DMS79 treated with DMSO at 0.1 percent for 48 hours (cell line): ENCODE measurements at regions not wholly inside any gene's neighbourhood (a gene's known extent, or its start where the extent isn't known, plus 50 kb on each side); places are given as distances from the start of the nearest gene placed in this dataset.
"Not testable (repeated sequence)": the region's sequence is repeated elsewhere in the genome, so short reads cannot be mapped to it uniquely, and the experiment has no call there.

Source experiments
- DNase-seq: peaks from one replicate; lab custom pipeline; 2025; lab: John Stamatoyannopoulos, UW

DNA sequence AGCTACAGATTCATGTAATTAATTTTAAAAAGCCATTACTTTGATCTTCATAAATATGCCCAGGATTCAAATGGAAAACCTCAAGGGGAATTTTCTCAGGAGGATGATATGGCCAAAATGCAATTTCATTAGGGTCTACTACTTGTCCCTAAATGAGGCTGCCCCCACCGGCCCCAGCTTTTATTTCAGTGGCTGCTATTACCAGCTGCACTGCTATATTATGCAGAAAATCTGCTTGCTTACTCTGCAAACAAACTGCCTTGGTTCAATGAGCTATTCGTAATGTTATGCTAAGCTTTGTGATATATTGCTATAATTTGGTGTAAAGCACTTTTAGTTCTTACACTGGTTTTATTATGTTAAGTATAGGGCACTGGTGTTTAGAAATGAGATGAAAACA lies 137.3 kb upstream of the TMTC4 start:
- DNase-seq = no peak

DNA sequence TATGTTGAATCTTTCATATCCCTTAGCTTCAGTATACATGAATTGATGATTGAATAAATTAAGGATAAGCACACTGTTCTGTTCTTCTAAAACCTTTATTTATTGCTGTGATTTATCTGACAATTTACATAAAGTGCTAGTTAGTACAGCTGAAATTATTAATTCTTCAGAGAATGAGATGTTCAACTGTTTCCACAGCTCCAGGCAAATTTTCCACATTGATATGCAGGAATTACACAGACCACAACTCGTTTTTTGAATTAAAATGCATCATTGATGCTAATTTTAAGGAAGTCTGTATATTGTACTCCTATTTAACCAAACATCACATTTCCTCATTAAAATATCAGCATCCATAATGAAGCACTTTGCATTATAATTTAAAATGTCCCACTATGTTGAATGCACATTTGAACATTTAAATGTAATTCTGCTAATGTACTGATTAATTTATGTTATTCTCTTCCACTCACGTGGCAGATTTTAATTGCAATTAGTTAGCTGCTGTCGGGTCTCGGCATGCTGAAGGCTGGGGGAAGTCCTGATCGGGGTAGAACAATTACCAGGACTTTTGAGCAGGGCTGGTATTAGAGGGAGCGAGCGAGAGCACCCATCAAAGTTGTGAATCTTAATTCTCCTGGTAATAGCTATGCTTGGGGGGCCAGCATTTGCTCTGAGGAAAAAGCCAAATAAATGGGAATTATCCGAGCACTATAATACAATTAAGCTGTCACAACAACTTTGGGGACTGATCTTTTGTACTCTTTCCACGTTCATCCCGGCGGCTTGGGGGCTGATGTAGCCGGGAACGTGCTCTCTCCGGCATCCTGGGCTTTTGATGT lies 136.7 kb upstream of the TMTC4 start:
- no peak for DNase-seq

DNA sequence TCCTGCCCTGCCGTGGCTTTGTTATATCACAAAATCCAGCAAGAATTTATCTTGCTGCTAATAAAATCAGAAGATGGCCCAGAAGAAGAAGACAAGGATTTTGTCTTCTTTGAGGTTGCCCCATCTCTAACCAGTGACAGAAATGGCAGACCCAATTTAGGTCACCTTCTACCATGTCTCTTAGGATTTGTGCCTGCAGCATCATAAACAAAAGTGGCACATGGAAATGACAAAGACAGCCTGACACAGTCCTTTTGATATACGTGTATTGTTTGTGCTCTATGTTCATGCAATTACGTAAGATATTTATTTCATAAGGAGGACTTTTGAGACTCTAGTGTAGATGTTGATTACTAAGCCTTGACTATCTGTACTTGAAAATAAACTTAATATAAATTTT lies 135.9 kb upstream of the TMTC4 start:
- no peak for DNase-seq

DNA sequence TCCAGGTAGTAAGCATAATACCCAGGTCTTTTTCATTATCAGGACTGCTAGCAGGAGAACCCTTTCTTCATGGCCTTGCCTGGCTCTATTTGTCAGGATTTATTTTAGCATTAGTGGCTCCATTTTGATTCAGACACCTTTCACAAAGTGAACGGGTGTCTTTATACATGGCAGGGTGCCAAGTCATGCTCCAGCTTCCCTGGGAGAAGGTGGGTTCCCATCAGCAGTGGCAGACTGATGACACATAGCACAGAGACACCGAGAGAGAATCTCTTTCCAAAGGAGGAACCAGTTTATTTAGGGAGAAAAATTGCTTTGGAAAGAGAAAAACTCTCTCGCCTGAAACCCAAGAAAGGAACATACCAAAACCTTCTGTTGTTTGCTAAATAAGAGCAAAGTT lies 135.3 kb upstream of the TMTC4 start:
- no peak for DNase-seq

DNA sequence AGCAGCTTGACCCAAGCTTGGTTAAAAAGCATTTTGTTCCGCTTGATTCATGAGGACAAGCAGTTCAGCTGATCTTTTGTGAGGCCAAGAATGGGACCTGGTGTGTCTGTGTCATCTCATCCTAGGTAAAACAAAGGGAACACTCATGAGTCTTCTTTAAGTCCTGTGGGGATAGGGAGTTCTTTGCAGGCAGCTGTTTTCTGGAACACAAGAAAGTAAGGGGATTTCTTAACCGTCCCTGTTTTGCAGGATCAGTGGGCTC lies 134.5 kb upstream of the TMTC4 start:
- DNase-seq = no peak

DNA sequence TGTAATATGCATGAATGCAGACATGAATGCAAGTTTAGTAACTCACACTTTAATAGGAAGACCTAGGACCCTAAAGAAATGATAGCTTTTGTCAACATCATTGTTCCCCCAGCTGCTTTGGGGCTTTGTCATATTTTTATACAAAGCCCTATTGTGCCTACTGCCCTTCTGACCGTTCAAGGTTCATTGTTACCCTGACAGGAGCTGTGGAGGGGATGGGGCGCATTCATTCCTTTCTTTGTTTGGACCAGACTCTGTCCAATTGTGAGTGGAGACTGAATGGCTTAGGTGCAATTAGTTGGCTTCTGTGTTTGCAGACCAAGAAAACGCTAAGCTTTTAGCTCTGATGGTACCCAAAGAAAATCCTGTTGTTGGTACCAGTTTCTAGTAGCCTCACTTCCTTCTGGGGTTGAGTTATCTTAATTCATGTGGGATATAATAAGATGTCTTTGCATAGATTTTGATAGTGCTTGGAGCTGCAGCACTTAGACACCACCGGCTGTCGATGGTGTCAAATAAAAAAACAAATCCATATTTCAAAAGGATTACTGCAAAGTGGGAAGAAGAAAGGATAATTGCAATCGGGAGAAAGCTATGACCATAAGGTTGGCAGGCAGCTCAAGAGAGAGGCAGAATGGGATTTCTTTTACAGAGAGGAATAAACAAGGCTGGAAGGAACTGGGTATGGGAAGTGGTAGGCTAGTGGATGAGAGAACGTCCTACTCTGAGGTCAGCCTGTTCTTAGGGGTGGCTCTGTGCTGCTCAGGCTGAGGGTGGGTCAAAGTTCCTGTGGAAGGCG lies 133.9 kb upstream of the TMTC4 start:
- DNase-seq = no peak

DNA sequence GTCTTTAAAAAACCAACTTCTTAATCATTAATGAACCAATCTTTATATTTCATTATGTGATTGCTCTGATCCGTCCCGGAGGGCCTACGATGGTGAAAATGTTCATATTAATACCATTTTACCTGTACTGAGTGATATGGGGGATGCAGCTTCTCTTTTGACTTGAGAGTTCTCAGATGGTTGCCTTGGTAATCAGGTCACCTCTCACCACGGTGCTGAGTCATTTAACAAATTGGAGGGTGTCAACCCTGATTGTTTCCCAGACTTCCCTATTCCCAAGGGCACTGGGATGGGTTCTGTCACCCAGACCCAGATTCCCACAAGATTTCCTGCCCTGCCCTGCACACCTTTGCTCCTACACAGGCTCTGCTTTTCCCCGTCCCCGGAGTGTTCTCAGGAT lies 128.5 kb upstream of the TMTC4 start:
- DNase-seq = no peak

DNA sequence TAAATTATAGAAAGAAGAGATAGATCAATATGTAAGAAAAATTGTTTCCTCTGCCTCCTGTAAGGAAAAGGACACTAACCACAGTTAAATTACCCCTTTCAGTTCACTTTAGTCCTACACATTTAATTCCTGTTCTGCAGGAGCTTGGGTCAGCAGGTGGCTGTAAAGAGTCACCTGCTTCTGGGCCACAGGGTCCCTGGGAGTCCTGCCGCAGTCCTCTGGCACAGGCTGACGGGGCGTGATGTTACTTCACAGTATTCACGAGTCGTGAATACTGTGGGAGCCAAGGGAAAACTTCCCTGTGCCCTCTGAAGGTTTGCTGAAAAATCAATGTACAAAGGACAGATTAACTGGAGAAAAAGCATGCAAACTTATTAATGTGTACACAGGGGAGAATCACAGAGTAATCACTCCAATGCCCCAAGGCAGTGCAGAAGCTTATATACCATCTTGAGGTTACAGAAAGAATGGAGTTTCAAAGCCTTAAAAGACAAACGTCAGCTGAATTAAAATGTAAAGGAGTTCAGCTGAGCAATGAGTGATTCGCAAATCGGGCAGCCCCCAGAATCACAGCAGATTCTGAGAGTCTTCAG lies 125.8 kb upstream of the TMTC4 start:
- DNase-seq = no peak

DNA sequence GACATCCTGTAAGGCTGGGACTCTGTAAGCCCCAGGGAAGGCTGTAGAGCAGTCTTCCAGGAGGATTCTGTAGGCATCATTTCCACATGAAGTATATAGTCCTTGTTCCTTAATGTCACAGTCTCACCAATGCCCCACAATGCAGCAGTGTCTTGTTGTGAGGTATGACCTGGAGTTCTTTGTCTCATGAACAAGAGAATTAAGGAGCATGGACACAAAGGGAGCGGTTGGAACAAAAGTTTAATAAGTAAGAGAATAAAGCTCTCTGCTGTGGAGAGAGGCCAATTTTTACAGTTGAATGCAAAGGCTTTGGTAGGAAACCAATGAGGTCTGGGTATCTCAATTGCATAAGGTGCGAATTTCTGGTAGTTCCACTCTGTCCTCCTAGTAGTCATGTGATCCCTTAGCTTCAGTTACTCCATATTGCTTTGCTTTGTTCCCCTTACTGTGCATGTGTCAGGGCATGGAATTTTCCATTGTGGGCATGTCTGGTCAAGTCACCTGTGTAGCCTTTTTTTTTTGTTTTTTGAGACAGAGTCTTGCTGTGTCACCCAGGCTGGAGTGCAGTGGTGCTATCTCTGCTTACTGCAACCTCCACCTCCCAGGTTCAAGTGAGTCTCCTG lies 124.3 kb upstream of the TMTC4 start:
- DNase-seq = no peak

DNA sequence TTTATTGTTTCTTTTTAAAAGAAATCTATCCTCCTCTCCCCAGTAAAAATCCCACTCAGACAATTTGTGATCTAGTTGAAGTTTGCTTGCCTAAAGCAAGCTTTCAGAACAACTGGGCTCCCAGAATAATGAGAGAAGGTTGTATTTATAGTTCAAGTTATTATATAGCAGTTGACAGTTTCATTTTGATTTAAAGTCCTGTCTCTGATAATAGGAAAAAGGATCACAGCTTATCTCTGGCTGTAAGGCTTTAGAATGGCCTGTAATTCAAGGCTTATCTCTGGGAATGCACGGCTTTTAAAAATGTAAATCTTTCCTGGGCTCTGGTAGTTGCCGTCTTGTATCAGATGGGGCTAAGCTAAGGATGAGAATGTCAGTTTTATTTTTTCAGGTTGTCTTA lies 123.3 kb upstream of the TMTC4 start:
- DNase-seq = no peak

DNA sequence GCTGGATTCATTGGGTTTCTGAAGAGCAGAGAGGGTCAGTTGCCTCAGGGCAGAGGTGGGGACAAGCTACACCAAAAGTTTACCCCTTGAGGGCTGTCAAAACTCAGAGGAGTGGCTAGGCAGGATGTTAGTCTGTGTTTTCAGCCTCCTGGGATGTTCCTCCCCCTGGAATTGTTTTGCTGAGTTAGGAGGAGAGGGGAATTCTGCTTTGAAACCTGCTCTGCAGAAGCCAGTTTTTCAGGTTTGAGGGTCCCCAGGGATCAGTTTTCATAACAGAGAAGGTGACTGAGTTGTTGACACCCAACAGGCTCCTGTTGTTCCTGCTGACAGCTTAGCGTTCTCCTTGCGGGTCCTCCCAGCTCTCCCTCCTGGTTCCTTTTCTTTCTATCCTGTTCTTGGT lies 121.9 kb upstream of the TMTC4 start:
- no peak for DNase-seq

DNA sequence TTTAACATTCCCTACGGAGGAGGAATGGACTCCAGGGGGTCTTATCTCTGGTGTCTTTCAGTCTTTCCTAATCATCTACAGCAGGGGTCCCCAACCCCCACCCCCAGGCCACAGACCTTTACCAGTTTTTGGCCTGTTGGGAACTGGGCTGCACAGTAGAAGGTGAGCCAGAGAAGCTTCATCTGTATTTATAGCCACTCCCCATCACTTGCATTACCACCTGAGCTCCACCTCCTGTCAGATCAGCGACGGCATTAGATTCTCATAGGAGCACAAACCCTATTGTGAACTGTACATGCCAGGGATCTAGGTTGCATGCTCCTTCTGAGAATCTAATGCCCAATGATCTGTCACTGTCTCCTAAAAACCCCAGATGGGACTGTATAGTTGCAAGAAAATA lies 120.0 kb upstream of the TMTC4 start:
- no peak for DNase-seq

DNA sequence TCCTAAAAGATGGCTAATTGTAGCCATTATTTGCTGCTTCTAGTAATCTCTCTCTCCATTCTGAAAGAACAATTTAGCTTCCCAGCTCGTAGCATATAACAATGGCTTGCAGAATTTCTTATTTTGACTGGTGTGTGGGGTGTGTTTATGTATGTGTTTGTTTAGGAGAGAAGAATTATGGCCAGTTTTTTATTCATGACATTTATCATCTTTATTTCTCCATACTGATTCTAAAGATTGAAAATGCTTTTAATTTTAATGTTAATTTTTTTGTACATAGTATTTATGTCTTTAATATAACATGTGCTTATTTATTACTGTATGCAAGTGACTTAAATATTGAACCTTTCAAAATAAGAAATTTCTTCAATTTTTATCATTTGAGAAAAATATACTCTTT lies 115.8 kb upstream of the TMTC4 start:
- no peak for DNase-seq

DNA sequence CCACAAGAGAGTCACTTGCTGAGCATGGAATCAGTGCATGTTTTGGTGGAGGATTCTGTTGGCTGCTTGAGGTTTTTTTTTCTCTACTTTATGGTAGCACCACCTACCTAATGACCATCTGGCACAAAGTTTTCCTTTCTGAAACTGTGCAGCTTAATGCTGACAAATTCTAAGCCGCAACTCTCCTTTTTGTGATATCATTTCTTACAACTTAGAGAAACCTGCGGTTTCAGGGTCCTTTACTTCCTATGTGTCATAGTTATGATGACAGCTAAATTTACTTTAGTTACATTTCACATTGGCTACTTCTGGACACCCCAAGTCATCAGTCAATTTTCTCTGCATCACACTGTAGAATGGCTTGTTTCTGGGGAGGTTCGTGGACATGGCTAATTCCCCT lies 115.4 kb upstream of the TMTC4 start:
- DNase-seq = peak; percentile 85

DNA sequence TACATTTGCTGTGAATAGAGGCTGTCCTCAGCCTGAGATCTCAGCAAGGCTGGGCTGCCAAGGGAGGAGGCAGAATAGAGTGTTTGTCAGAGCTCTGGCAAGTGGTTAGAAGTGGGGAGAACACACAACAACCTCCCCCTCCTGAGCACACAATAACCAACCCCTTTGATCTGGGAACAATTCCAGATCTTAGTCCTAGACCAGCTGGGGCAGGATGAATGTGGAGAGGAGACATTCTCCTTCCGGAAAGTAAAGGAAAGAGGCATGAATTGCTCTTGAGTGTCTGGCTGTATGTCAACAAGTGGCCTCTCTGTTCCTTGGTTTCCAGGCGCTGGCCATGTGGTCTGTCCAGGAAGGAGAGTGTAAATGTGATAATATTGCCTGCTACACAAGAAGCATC lies 114.9 kb upstream of the TMTC4 start:
- peak; percentile 100 for DNase-seq

DNA sequence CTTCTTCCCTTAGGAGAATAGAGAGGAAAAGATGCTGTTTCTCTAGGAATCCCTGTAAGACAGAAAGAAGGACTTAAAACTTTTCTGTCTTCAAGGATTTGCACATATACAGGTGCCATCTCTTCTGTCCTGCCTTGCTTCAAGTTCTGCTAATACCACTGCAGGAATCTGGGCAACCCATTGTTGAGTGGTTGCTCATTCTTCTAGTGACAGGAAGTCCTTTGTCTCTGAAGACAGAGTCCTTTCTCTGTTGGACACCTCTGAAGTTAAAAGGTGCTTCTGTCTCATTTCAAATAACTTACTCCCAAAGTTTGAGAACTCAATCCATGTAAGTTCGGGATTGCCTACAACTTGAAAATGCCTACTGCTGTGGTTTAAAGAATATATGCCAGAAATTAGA lies 114.4 kb upstream of the TMTC4 start:
- peak; percentile 70 for DNase-seq

DNA sequence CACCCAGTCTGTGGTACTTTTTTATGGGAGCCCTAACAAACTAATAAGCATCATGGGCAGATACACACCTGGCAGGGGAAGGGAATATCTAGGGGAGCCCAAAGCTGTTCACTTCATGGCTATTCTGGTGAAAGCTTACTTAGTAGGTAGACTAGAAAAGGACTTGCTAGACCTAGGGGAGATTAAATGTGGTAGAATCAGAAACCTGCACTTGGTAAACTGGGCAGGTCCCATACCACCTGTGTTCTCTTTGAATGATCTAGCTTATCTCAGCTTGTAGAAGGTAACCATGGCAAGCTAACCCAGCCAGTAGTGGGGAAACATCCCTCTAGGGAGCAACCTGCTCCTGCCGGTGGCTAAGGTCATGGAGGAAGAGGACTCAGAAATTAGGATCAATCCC lies 113.9 kb upstream of the TMTC4 start:
- DNase-seq = no peak

DNA sequence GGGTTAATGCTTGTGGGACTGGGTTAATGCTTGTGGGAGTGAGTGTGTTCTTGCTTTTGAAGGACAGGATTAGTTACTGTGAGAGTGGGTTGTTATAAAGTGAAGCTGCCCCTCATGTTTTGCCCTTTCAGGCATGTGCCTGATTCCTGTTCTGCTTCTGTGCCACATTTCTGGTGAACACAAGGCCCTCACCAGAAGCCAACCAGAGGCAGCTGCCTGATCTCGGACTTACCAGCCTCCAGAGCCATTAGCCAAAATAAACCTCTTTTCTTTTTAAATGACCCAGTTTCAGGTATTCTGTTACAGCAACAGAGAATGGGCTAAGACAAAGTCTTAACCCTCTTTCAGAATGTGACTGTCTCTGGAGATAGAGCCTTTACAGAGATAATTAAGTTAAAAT lies 113.3 kb upstream of the TMTC4 start:
- no peak for DNase-seq

DNA sequence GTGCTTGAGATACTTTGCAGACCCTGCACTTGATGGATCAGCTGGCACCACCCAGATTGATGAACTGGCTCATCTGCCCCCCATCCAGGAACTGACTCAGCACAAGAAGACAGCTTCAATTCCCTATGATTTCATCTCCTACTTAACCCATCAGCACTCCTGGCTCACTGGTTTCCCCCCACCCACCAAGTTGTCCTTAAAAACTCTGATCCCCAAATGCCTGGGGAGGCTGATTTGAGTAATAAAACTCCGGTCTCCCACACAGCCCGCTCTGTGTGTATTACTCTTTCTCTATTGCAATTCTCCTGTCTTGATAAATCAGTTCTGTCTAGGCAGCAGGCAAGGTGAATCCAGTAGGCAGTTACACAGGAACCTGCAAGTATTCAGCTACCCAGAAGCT lies 102.1 kb upstream of the TMTC4 start:
- not testable (repeated sequence) for DNase-seq

DNA sequence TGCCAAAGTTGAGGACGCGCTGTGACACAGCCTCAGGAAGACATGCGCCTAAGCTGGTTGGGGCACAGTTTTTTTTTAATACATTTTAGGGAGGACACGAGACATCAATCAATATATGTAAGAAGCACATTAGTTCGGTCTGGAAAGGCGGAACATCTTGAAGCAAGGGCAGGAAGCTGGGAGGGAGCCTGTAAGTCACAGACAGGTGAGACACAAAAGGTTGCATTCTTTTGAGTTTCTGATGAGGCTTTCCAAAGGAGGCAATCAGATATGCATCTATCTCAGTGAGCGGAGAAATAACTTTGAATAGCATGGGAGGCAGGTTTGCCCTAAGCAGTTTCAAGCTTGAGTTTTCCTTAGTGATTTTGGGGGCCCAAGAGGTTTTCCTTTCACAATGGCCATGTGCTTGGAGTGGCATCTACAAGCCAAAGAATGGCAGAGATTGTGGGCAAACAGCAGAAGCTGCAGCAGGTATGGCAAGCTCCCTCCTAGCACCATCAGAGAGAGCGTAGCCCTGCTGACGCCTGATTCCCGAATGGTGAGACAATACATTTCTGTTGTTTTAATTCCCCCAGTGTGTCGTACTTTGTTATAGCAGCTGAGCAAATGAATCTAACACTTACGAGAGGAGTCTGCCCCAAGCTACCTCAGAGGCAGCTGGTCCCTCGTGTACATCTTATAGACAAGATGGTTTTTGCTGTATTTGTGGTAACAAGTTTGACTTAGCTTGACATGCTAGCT lies 99.5 kb upstream of the TMTC4 start:
- DNase-seq = no peak

DNA sequence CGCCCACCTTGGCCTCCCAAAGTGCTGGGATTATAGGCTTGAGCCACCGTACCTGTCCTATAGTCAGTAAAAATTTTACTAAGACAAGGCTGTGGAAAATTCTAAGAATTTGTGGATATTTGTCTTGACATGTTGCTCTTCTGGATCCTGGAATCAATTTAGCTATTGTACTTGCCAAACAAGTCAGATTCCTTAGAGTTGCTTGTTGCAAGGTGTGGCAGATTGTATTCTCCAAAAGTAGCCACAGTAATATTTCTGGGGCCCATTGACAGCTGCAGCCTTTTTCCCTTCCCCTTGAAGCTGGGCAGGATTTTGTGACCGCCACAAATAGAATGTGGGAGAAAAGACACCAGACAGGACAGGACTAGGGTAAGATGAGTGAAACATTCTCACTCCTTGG lies 98.8 kb upstream of the TMTC4 start:
- no peak for DNase-seq

DNA sequence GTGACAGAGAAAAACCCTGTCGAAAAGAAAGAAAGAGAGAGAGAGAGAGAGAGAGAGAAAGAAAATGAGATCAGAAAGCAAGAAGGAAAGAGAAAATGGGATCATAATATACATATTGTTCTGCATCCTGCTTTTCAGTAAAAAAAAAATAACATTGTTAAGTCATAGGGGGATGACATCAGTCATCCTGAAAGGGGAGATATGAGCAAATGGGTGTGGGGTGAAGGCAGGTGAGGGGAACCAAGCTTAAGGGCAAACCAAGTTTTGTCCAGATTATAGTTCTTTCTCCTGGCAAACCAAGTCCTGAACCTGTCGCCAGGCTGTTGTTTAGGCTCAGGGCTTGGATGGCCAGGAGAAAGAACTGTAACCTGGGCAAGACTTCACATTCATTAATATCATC lies 92.6 kb upstream of the TMTC4 start:
- DNase-seq = no peak
